Pancreas (tissue), 10 donors: ENCODE measurements at regions not wholly inside any gene's neighbourhood (a gene's known extent, or its start where the extent isn't known, plus 50 kb on each side); places are given as distances from the start of the nearest gene placed in this dataset.

Experiments used
- ATAC-seq, 4 donors: fragments of 200-7000 bp; cut with Tn5 transposase; one replicate each; pipeline versions ENCODE4 v1.8.0 to v1.9.1; 2020; ENCODE audit warnings: mild to moderate bottlenecking in 4 of 4, moderate library complexity in 4 of 4
- DNase-seq, 6 donors: peaks; one replicate each; pipeline ENCODE4 v3.0.0-alpha.2; 2020
- FAIRE-seq: peaks from 2 replicates; lab custom pipeline; 2012; peaks lifted over from hg19 to GRCh38; lab: Jason Lieb, UNC
- H3K27ac ChIP-seq, 4 donors: fragments of 200-600 bp; sonication (generic); 1 replicate in 3 of 4; 2 replicates in 1 of 4; pipeline versions ENCODE4 v1.5.0 to v1.8.0; 2020
- H3K27me3 ChIP-seq, 4 donors: fragments of 200-600 bp; one replicate each; pipeline ENCODE4 v1.8.0; 2021
- H3K36me3 ChIP-seq, 3 donors: fragments of 200-600 bp; sonication (generic) in 1 of 3; one replicate each; pipeline versions ENCODE4 v1.5.0 to v1.8.0; 2020 to 2021
- H3K4me1 ChIP-seq, 3 donors: fragments of 200-600 bp; one replicate each; pipeline ENCODE4 v1.8.0; 2021
- H3K4me3 ChIP-seq, 4 donors: fragments of 200-600 bp; sonication (generic) in 2 of 4; one replicate each; pipeline versions ENCODE4 v1.5.0 to v1.8.0; 2020 to 2021
- H3K9me3 ChIP-seq, 4 donors: fragments of 200-600 bp; one replicate each; pipeline ENCODE4 v1.8.0; 2021
- WGBS, 2 donors: extraction: QIAGEN DNeasy Blood & Tissue Kit; methylation state at CpG; one replicate each; pipeline ENCODE4 v1.1.7; 2013; 5-methylcytosine and 5-hydroxymethylcytosine counted together
- intact Hi-C, 3 donors: fragments of 100-400 bp; cut with DNase I; formaldehyde crosslinking; loops; one replicate each; pipeline versions ENCODE4 v1.11.1 to v1.14.2; 2022
- TF ChIP-seq, protein P1 (sequence below), 4 donors: fragments of 200-600 bp; sonication (generic) in 3 of 4; IDR thresholded peaks; one replicate each; pipeline versions ENCODE4 v1.5.0 to v1.8.0; 2021; ENCODE audit warnings: antibody characterized with exemption in 4 of 4
- donor health status: healthy with polysubstance abuse.
- donor health status: DM: no; HTN: no; CAD: no; lungs with moderate emphysema.
- donor health status: DM: no; HTN: no; CAD: no.
- donor health status: control.
- donor health status: control.
- donor health status: Bipolar disorder and iron deficiency.
- donor health status: DM: yes; HTN: yes; CAD: no.
- donor health status: DM: no; HTN: no; CAD: no.
- donor health status: DM: no; HTN: no; CAD: no.
- donor health status: DM: yes; HTN: yes; CAD: no.

DNA sequence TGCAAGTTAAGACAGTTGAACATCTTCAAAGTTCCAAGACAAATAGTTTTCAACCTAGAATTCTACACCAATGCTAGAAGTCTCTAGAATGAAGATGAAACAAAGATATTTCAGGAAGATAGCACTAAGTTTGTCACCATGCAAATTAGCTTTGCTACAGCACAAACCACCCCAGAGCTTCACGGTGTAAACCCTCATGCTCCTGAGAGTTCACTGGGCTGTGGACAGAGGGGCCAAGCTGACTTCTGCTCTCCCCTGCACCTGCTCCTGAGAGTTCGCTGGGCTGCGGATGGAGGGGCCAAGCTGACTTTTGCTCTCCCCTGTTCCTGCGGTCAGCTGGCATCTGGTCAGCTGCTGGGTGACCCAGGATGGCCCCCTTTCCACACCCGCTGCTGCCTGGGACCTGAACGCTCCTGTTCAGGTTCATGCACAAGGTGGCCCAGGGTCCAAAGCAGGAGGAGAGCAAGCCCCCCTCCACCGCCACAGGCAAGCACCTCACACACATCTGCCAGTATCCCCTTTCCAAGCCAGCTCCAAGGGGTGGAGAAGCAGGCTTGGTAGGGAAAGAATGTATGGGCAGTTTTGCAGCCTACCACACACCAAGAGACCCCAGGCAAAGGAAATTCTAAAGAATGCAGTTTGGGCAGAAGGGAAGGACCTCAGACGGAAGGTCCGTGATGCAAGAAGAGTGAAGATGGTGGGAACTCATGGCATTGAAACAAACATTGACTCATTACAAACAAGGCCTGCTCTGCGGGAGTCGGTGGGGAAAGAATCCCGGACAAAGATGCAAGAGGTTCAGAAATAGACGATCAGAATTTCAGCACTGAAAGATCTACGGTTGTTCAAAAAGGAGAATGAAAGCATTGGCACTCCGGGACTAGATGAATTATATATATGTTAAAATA is 137.8 kb upstream of the PPP2R2D start:
- Histone ChIP-seq H3K27ac (no peak overlapping the region), H3K4me1 (no peaks in the 10 kb centered on the region), H3K27me3 (no peaks in the 10 kb centered on the region), H3K9me3 (no peaks in the 10 kb centered on the region), H3K4me3 (no peak overlapping the region), H3K36me3 (no peaks in the 10 kb centered on the region)
- DNase-seq (no peak), FAIRE-seq (no peak), ATAC-seq (no peak)
- WGBS, 2 donors, result 61 to 70% methylated on average over 15 of the region's 15 CpGs
- intact Hi-C loops, result no loop called here
- TF ChIP-seq, protein P1, sequence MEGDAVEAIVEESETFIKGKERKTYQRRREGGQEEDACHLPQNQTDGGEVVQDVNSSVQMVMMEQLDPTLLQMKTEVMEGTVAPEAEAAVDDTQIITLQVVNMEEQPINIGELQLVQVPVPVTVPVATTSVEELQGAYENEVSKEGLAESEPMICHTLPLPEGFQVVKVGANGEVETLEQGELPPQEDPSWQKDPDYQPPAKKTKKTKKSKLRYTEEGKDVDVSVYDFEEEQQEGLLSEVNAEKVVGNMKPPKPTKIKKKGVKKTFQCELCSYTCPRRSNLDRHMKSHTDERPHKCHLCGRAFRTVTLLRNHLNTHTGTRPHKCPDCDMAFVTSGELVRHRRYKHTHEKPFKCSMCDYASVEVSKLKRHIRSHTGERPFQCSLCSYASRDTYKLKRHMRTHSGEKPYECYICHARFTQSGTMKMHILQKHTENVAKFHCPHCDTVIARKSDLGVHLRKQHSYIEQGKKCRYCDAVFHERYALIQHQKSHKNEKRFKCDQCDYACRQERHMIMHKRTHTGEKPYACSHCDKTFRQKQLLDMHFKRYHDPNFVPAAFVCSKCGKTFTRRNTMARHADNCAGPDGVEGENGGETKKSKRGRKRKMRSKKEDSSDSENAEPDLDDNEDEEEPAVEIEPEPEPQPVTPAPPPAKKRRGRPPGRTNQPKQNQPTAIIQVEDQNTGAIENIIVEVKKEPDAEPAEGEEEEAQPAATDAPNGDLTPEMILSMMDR (IDR thresholded peaks at IDR 0.05), result no peak

DNA sequence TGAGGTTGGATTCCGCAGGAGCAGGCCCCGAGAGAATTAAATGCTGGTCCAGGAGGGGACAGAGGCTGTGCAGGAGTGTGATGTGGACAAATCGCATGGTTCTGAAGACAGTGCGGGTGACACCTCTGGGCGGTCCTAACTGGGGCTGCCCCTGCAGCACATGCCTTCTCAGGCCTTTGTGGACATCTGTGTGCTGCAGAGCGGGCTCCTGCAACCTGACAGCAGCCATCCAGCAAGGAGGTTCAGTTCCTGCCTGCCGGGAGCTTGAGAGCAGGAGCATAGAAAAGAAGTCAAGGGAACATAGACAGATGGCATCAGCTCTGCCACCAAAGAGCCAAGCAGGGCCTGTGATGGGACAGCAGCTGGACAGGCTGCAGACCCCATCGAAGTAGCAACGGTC is 135.9 kb upstream of the PPP2R2D start:
- ATAC-seq (no peak), FAIRE-seq (no peak), DNase-seq (no peak)
- Histone ChIP-seq H3K27ac (no peak overlapping the region), H3K36me3 (no peaks in the 10 kb centered on the region), H3K9me3 (no peaks in the 10 kb centered on the region), H3K4me1 (no peaks in the 10 kb centered on the region), H3K4me3 (no peak overlapping the region), H3K27me3 (no peaks in the 10 kb centered on the region)
- intact Hi-C loops, result no loop called here
- 71 to 72% methylated on average over 9 of the region's 9 CpGs for WGBS, 2 donors
- TF ChIP-seq, protein P1 (IDR thresholded peaks at IDR 0.05), result no peak

DNA sequence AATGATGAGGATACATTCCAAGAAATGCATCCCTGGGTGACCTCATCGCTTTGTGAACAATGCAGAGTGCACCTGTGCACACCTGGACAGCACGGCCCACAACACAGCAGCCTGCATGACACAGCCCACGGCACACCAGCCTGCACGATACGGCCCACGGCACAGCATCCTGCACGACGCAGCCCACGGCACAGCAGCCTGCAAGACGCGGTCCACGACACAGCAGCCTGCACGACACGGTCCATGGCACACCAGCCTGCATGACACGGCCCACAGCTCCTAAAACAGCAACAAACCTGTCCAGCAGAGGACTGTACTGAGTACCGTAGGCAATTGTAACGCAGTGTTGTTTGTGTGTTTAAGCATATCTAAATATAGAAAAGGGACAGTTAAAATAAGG is 134.7 kb upstream of the PPP2R2D start:
- ATAC-seq, result no peak
- TF ChIP-seq, protein P1 (IDR thresholded peaks at IDR 0.05), result no peak
- intact Hi-C loops, result no loop called here
- WGBS, 2 donors, result 80 to 83% methylated on average over 17 of the region's 17 CpGs
- Histone ChIP-seq H3K27ac (no peak overlapping the region), H3K27me3 (no peaks in the 10 kb centered on the region), H3K4me3 (no peak overlapping the region), H3K9me3 (no peaks in the 10 kb centered on the region), H3K36me3 (no peaks in the 10 kb centered on the region), H3K4me1 (no peaks in the 10 kb centered on the region)
- FAIRE-seq, result no peak
- no peak for DNase-seq

DNA sequence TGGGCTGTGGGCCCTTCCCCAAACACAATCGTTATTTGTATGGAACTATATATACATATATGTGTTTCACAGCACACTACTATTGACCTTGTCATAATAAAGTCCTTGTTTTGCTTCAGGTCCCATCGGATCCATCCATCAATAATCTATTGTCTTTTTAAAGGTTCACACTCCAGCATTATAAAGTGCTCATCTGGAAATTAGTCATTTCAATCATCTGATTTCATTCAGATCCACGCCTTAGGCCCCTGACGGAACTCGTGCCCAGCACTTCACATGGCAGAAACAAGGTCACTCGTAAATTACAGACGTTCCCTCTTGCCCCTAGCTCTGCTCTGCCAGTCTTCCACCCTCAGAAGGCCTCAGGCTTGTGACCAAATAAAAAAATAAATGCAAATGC is 133.1 kb upstream of the PPP2R2D start:
- Histone ChIP-seq H3K27ac (no peak overlapping the region), H3K4me1 (no peaks in the 10 kb centered on the region), H3K36me3 (no peaks in the 10 kb centered on the region), H3K9me3 (no peaks in the 10 kb centered on the region), H3K4me3 (no peak overlapping the region), H3K27me3 (no peaks in the 10 kb centered on the region)
- DNase-seq (no peak), FAIRE-seq (no peak), ATAC-seq (no peak)
- TF ChIP-seq, protein P1 (IDR thresholded peaks at IDR 0.05), result no peak
- WGBS, 2 donors, result 61 to 77% methylated on average over 7 of the region's 7 CpGs
- intact Hi-C loops, result no loop called here
